ENCODE measurements at regions not wholly inside any gene's neighbourhood (a gene's known extent, or its start where the extent isn't known, plus 50 kb on each side); places are given as distances from the start of the nearest gene placed in this dataset.

- H3K4me1 Mint-ChIP-seq = no peaks in the 10 kb centered on the region; the same call in 1 of the 2 replicates
- ChIA-PET POLR2A (no interaction called here), CTCF (no interaction called here)
- no peaks in the 10 kb centered on the region for H3K27me3 Mint-ChIP-seq (ENCODE audit: low read depth)
- H3K9me3 Mint-ChIP-seq = no peaks in the 10 kb centered on the region
- no peaks in the 10 kb centered on the region for H3K36me3 Mint-ChIP-seq
- H3K4me3 Mint-ChIP-seq = no peak overlapping the region
- no peak overlapping the region for H3K27ac Mint-ChIP-seq
- ATAC-seq = no peak
- no peak for TF ChIP-seq ATF1 (CRISPR knock-in tag; IDR thresholded peaks at IDR 0.05)
- TF ChIP-seq ZNF281 (CRISPR knock-in tag; IDR thresholded peaks at IDR 0.05) = no peak
- TF ChIP-seq FOXJ3 (CRISPR knock-in tag; IDR thresholded peaks at IDR 0.05; ENCODE audit: borderline replicate concordance) = no peak
- TF ChIP-seq FOXP1 (CRISPR knock-in tag; IDR thresholded peaks at IDR 0.05; ENCODE audit: borderline replicate concordance) = no peak
- TF ChIP-seq CREM (CRISPR knock-in tag; IDR thresholded peaks at IDR 0.05) = no peak
- TF ChIP-seq E2F4 (CRISPR knock-in tag; IDR thresholded peaks at IDR 0.05; ENCODE audit: borderline replicate concordance, low read depth) = no peak
- no peak for TF ChIP-seq ZNF425 (CRISPR knock-in tag; conservative IDR thresholded peaks at IDR 0.05)
- no peak for TF ChIP-seq E2F5 (CRISPR knock-in tag; IDR thresholded peaks at IDR 0.05)
- no peak for TF ChIP-seq ZNF138 (CRISPR knock-in tag; conservative IDR thresholded peaks at IDR 0.05)
- no peak for TF ChIP-seq ZNF219 (CRISPR knock-in tag; IDR thresholded peaks at IDR 0.05; ENCODE audit: borderline replicate concordance)
- TF ChIP-seq ZNF263 (CRISPR knock-in tag; IDR thresholded peaks at IDR 0.05; ENCODE audit: low read depth) = no peak
- TF ChIP-seq NFATC4 (CRISPR knock-in tag; IDR thresholded peaks at IDR 0.05) = no peak
- no peak for TF ChIP-seq IRF1 (CRISPR knock-in tag; IDR thresholded peaks at IDR 0.05)
- no peak for TF ChIP-seq ZNF121 (CRISPR knock-in tag; IDR thresholded peaks at IDR 0.05)
- TF ChIP-seq NR2C2 (CRISPR knock-in tag; IDR thresholded peaks at IDR 0.05) = no peak
- DNase-seq (ENCODE audit: low spot score) = no peak
Measured at GRCh38 chrX:138761380-138761779, 49.9 kb upstream of the FGF13 start.

Data from WTC11 (cell line).